ENCODE measurements at regions not wholly inside any gene's neighbourhood (a gene's known extent, or its start where the extent isn't known, plus 50 kb on each side); places are given as distances from the start of the nearest gene placed in this dataset.
"Not testable (repeated sequence)": the region's sequence is repeated elsewhere in the genome, so short reads cannot be mapped to it uniquely, and the experiment has no call there.

DNA sequence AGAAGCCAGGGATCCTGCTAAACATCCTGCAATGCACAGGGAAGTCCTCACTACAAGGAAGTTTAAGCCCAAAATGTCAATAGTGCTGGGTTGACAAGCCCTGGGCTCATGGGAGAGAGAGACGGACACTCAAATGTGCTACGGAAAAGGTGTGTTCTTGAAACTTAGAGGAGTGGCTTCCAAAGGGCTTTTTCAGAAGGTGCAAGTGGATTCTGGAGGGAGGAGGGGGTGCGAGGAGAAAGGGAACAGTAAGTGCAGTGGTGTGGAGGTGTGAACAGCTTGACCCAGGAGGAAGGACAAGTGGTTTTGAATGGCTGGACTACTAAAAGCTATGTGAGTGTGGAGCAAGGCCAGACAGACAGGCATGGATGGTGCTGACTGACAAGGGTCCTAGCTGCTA lies 50.4 kb upstream of the CECR2 start:
- DNase-seq: no peak

DNA sequence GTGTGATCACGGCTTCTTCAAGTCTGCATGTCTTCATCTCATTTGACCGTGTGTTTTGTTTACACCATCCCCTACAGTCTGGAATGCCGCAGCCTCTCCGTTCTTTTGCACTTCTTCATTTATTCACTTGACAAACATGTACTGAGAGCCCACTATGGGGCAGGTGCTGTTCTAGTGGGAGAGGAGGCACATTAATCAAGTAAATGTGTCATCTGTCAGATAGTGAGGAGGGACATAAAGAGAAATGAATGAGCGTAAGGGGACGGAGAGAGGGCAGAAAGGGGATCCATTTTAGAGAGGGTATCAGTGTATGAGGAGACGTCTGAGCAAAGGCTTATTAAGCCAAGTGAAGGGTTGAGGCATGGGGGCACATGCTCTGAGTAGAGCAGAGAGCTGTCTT lies 54.0 kb upstream of the CECR2 start:
- DNase-seq: no peak

DNA sequence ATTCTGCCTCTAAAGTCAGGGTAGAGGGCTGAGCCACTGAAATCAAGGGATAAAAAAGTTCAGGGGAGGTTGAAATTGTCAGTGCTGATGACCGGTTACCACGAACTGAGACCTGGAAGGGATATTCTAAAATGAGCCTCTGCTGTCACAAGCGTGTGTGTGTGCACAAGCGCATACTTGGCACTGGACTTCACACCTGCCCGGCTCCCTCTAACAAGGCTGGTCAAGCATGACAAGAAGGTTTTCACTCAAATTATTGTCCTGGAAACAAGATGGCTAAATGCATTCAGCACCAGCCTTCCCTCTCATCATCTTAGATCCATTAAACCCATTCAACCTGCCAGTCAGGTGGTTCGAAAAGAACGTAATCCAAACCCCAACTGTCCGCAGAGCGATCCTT lies 54.8 kb upstream of the CECR2 start:
- DNase-seq: no peak

DNA sequence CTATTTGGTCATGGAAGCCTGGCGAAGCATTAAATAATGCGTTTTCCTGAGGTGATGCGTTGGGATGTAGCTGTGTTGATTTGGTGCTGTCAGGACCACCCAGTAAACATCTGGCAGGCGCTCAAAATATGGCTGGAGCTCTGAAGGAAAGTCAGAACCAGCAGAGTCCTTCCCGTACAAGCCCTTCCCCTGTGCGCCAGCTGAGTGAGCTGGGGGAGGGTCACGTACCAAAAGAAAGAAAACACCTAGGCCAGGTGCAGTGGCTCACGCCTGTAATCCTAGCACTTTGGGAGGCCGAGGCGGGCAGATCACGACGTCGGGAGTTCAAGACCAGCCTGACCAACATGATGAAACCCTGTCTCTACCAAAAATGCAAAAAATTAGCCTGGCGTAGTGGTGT lies 55.6 kb upstream of the CECR2 start:
- DNase-seq: no peak

DNA sequence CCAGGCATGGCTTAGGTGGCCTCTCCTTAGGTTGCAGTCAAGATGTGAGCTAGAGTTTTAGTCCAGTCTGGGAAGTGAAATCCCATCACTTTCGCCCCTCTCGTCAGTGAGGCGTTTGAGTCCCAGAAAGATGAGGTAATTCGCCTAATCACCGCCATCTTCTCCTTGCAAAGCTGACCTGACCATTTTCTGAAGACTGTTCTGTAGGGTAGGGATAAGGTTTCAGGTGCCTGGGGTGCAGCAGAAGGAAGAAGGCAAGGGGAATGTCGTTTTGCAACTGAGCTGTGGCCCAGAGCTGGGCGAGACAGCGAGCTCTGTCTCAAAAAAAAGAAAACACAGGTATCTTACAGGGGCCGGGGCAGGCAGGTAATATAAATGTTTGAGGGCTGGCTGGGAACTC lies 61.7 kb upstream of the CECR2 start:
- DNase-seq: no peak

DNA sequence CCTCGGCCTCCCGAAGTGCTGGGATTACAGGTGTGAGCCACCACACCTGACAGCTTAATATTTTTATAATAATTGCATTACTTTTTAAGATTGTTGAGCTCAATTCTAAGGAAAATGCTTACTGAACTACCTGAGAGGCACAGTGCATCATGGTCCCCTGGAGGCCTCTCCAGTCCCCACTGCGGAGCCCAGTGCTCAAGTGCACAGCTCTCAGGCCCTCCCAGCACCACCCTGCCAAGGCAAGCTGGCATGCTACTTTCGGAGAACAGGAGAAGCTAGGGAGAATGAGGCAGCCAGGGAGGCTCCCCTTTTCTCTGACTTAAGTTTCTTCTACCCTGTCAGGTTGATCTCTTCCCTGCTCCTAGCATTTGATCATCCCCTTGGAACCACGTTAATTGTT lies 64.2 kb upstream of the CECR2 start:
- no peak for DNase-seq

DNA sequence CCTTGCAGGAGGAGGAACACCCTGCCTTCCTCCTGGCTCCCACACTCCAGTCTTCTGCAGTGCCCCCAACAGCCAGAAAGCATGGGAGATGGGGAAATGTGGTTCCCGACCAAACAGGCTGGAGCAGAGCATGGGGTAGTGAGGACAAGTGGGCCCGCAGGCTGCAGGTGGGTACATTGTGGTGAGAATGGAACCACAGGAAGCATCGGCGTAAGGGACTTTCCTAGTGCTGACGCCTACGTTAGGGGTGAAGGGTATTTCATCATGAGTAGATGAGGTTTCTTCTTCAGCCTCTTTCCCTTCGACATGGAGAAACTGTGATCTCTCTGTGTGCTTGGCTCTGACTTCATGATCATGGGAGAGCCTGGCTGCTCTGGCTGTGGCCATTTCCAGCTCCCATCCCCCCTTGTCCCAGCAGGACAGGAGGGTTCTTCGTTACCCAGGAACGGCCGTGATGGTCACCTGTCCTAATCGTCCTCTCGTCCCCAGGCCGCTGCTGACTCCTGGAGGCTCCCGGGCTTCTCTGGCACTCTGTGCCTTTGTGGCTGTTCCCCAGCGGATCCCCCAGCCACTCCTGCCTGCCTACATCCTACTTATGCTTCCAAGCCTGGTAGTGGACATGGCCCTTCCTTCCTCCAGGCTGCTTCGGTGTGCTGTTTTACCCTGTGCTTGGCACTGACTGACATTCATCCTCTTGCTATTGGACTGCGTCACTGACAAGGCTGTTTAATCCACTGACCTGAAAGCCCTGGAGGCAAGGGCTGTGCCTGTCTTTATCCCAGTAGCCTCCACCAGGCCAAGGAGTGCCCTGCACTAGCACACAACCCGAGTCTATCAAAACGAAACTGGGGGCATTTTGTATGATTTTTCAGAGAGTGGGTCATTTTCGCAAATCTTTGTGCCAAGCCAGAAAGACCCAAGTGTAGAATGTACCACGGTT lies 65.2 kb upstream of the CECR2 start:
- no peak for DNase-seq

DNA sequence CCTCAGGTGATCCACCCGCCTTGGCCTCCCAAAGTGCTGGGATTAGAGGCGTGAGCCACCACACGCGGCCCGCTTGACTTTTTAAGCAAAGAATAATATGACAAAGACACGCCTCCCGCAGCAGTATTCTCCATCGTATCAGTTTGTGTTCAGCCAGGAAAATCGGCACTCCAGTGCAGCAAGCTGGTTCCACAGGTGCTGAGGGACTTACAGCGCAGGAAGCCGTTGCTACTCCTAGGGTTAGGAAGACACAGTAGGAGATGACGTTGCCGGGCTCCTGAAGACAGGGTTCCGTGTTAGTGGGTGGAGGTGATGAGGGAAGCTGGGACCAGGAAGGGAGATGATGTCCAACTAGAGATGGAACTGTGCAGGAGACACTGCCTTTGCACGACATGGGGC lies 65.8 kb upstream of the CECR2 start:
- no peak for DNase-seq

DNA sequence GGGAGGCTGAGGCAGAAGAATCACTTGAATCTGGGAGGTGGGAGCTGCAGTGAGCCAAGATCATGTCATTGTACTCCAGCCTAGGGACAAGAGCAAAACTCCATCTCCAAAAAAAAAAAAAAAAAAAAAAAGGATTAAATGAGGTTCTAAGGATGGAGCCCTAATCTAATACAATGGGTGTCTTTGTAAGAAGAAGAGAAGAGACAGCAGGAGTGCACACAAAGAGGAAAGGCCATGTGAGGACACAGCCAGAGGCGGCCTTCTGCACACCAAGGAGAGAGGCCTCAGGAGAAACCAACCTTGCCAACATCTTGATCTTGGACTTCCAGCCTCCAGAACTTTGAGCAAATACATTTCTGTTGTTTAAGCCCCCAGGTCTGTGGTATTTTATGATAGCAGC lies 66.6 kb upstream of the CECR2 start:
- no peak for DNase-seq

DNA sequence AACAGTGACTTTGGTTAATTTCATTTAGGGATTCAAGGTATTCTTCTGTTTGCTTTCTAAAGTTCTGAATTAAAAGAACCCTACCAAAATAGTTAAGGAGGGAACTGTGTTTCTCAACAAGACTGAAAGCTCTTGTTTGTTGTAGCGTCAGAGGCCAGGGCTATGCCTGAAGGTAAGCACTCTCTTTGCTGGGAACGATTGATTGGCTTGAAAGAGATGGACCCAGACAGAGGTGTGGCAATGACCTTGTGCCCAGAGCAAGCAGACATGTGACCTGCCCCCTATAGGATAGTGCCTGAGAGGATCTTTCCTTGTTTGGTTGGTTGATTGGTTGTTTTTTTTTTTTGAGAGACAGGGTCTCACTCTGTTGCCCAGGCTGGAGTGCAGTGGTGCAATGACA lies 68.3 kb upstream of the CECR2 start:
- no peak for DNase-seq

DNA sequence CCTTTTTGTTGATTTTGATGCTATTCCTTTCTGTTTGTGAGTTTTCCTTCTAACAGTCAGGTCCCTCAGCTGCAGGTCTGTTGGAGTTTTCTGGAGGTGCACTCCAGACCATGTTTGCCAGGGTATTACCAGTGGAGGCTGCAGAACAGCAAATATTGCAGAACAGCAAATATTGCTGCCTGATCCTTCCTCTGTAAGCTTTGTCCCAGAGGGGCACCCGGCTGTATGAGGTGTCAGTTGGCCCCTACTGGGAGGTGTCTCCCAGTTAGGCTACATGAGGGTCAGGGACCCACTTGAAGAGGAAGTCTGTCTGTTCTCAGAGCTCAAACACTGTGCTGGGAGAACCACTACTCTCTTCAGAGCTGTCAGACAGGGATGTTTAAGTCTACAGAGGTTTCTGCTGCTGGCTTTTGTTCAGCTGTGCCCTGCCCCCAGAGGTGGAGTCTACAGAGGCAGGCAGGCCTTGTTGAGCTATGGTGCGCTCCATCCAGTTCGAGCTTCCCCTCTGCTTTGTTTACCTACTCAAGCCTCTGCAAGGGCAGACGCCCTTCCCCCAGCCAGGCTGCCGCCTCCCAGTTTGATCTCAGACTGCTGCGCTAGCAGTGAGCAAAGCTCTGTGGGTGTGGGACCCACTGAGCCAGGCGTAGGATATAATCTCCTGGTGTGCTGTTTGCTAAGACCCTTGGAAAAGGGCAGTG lies 70.3 kb upstream of the CECR2 start:
- not testable (repeated sequence) for DNase-seq

DNA sequence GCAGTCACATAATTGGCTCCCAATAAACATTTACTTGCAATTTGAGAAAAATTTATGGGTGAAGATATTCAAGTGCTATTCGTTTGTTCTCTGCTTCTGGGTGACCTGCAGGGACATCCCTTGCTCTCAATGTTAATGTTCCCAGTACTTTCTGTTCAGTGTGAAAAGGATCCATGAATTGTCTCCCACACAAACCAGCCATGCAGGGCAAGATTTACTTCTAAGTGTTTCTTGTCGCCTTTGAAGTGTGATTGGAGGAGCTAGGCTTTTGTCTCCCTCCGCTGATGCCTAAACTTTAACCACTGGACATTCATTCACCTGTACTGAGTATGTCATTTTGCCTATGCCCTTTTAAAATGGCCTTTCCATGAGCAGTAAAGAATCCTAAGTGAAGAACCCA lies 66.4 kb upstream of the ADA2 start:
- DNase-seq: no peak

DNA sequence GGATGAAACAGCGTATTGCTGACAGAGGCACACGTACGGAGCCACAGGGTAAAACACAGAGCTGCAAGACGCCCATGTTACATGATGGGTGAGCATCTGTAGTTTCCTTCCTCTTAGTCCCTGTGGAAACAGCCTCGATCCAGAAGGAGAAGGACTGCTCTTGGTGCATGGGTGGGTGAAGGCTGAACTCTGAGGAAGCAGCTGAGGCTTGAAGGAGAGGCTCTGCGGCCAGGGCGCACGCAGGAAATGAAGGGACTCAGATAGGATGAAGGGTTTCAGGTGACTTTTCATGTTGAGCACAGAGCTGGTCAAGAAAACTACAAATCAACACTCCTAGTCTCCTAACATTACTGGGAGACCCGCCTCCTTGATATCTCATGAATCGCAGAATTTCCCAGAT lies 65.7 kb upstream of the ADA2 start:
- no peak for DNase-seq

DNA sequence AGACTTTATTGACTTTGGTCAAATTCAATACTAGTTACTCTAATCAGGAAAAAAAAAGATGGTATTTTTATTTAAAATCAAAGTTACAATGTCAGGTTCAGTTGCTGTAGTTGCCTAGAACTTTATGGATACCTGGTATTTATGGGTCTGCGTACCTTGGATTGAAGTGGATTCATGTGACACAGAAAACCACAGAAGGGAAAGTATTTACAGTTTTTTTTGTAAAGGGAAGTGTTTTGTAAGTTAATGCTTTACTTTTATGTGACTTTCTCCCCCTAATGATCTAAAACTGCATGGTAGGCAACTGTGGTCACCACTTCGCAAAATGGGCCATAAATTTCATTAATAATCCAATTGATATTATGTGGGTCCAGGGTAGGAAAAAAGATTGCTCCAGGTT lies 65.2 kb upstream of the ADA2 start:
- DNase-seq: no peak

DNA sequence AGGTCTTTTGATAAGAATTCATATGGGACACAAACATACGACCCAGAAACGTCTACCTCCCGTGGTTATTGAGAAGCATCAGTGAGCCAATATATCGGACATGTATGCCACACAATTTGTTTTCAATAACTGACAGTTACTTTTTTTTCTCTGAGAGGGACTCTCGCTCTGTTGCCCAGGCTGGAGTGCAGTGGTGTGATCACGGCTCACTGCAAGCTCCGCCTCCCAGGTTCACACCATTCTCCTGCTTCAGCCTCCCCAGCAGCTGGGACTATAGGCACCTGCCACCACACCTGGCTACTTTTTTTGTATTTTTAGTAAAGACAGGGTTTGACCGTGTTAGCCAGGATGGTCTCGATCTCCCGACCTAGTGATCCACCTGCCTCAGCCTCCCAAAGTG lies 64.6 kb upstream of the ADA2 start:
- DNase-seq: not testable (repeated sequence)

DNA sequence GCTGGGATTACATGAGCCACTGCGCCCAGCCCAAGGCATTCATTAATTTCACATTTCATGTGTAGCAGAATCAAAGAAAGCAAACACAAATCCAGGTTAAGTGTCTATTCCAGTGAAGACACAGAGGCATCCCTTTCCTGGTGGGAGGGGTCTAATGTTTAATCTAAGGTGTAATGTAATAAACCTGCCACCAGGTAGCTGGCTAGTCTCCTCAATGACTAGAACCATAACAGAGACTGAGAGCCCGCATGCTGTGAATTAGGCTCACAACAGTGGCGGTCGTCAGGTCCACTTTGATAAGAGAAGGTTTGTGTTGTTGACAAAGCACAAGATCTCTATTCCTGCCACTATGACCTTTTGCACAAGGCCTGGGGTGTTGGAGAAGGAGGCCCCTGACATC lies 64.2 kb upstream of the ADA2 start:
- no peak for DNase-seq

DNA sequence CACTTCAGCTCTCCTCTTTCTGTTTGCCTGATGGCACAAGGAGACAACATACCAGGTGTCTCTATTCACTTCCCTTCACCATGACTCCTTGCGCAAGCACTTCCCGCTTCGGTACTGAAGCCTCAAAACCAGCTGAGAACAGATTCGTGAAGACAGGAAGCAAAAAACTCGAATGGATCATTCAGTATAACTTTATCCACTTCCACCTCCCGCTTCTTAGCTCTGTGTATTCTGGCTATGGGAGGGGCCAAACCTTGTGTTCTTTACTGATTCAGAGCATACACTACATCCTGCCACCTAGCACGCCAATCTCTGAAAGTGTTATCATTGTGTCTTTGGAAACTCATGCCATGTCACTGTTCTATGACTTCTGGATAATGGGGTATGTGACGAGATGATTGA lies 62.2 kb upstream of the ADA2 start:
- no peak for DNase-seq

DNA sequence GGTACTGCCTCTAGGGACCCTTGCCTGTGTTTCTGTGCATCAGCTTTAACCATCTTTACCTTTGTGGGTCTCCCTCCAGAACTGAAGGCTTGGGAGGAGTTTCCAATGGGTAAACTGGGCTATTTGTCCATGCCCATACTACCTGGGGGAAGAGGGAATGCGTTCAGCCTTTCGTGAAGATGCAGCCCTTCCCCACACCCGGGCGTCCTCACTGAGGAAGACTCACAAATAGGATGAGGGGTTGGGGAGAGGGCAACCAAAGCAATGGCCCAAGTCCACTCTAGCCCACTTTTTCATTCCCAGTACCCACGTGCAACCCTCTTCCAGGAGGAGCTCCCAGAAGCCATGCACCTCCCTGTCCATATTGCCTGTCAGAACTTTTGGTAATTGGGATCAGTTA lies 61.8 kb upstream of the ADA2 start:
- DNase-seq: no peak

DNA sequence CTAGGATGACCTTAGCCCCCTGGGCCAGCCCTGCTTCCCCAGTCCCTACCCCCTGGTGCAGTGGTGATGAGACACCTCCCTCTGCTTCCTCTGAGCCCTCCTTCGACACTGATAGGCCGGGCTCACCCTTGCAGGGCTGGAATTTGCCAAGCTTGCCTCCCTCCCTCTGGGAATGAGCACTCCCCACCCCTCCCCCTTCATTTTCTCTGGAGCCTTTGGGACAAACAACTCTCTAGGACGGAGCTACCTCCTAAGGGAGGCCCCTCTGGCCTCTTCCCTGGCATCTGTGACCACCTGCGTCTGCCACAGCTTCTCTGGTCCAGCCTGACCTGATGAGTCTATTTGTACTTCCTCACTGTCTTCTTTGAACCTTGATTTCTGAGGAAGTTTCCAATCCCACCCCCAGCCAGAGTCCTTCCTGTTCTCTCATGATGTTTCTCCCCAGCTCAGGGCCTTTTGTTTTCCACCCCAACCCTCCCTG lies 53.3 kb upstream of the ADA2 start:
- no peak for DNase-seq

DNA sequence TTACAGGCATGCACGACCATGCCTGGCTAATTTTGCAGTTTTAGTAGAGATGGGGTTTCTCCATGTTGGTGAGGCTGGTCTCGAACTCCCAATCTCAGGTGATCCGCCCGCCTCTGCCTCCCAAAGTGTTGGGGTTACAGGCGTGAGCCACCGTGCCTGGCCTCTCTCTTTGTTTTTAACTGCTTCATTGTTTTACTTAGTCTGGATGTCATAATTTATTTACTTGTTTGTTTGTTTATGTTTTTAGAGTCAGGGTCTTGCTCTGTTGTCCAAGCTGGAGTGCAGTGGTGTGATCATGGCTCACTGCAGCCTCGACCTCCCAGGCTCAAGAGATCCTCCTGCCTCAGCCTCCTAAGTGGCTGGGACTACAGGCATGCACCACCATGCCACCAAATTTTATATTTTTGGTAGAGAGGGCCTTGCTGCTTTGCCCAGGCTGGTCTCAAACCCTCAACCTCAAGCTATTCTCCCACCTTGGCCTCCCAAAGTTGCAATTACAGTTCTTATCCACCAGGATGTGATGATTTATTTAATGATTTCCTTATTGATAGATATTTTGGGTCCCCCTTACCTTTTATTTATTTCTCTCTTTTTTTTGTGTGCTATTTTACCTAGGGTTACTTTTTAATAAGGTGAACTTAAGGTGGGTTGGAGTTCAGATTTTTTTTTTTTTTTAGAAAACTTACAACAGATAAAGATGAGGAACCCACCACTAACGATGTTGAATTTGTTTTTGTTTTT lies 52.6 kb upstream of the ADA2 start:
- no peak for DNase-seq

DNA sequence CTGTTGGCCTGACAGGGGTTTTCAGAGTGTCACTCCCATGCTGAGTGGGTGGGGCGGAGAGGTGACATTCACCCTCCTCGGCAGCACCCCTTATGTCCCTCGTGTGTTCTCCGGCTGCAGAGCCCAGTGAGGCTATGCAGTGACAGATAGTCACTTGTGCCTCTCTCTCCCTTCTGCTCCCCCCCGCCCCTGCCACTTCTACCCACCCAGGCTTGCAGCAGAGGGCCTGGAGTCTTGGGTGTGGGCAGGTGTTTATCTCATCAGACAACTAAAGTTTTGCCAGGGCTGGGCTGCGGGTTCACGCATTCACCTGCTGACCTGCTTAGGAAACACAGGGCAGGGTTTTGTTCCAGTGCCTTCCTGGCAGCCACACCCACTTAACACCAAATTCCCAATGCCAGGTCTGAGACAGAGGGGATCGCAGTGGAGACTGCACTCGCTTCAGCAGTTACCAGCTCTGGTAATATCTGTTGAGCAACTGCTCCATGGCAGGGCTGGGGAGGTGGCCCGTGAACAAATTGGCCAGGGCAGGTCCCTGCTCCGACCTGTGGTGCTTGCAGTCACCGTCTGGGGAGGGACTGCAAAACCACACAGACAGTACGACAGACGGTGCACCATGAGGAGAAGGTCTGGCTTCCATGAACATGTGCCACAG lies 50.5 kb upstream of the ADA2 start:
- peak; percentile 66 for DNase-seq

DNA sequence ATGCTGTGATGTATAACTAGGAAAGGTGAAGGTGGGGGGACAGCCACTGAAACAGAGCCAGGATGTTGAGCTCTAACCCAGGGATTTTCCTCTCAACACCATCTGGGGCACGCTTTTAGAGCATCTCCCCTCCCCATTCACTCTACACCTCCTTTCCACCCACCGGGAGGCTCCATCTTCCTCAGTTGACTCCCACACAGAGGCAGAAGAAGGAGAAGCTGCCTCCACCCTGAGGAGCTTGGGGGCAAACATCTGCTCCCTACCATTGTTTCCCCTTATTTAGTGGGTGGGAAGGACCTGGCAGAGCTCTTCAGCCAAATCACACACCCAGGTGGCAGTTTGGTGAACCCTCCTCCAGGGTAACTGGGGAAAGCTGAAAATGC lies 50.0 kb upstream of the ADA2 start:
- peak; percentile 72 for DNase-seq
